SK-N-SH (cell line): ENCODE measurements at regions not wholly inside any gene's neighbourhood (a gene's known extent, or its start where the extent isn't known, plus 50 kb on each side); places are given as distances from the start of the nearest gene placed in this dataset.

Source experiments
- CTCF ChIA-PET: fragments of 300-600, 350-600 bp; formaldehyde crosslinking; extraction: SDS; loops from one replicate; lab custom pipeline; 2021; lab: Yijun Ruan, JAX
- POLR2A ChIA-PET: fragments of 350-600 bp; sonication (Branson Sonifier 250); formaldehyde crosslinking; extraction: SDS; loops from one replicate; lab custom pipeline; 2020; ENCODE audit warnings: antibody characterized with exemption, inconsistent platforms; lab: Yijun Ruan, JAX
- DNase-seq: peaks from one replicate; pipeline ENCODE4 v3.0.0; 2012
- H2AFZ ChIP-seq: fragments of 200-600 bp; sonication (generic); 2 replicates; pipeline ENCODE4 v1.8.1; 2016; ENCODE audit warnings: antibody characterized with exemption, mild to moderate bottlenecking, low read depth
- H3F3A ChIP-seq: fragments of 200-600 bp; sonication (generic); replicated peaks from 2 replicates; pipeline ENCODE3; 2016; ENCODE audit warnings: antibody characterized with exemption, mild to moderate bottlenecking; ENCODE audit not compliant: insufficient read depth
- H3K27ac ChIP-seq, 2 experiments: fragments of 200-500 bp in 1 of 2; fragments of 200-600 bp in 1 of 2; sonication (Bioruptor generic) in 1 of 2; sonication (generic), shearing (Covaris generic) in 1 of 2; 2 replicates each; pipeline versions ENCODE4 v1.5.1 to v1.6.1; 2014 to 2016; ENCODE audit warnings: low read depth in 2 of 2, inconsistent platforms in 1 of 2, low read length in 1 of 2, mild to moderate bottlenecking in 1 of 2, mixed read lengths in 1 of 2
- H3K27me3 ChIP-seq: fragments of 200-600 bp; sonication (generic), shearing (Covaris generic); 2 replicates; pipeline ENCODE4 v1.6.1; 2016; ENCODE audit warnings: mixed run types; ENCODE audit not compliant: insufficient read depth
- H3K36me3 ChIP-seq, 2 experiments: fragments of 200-500 bp in 1 of 2; fragments of 200-600 bp in 1 of 2; sonication (Bioruptor generic) in 1 of 2; sonication (generic) in 1 of 2; replicated peaks in 1 of 2; 2 replicates each; pipeline versions ENCODE3 to v1.5.1; 2014 to 2016; ENCODE audit warnings: low read length in 1 of 2, mild to moderate bottlenecking in 1 of 2; ENCODE audit not compliant: insufficient read depth in 2 of 2, control insufficient read depth in 1 of 2
- H3K4me1 ChIP-seq, 2 experiments: fragments of 200-500 bp in 1 of 2; fragments of 200-600 bp in 1 of 2; sonication (Bioruptor generic) in 1 of 2; sonication (generic), shearing (Covaris generic) in 1 of 2; 2 replicates each; pipeline versions ENCODE4 v1.5.1 to v1.6.1; 2014 to 2016; ENCODE audit warnings: low read depth in 1 of 2, low read length in 1 of 2, mixed run types in 1 of 2; ENCODE audit not compliant: insufficient read depth in 2 of 2, control insufficient read depth in 1 of 2
- H3K4me2 ChIP-seq: fragments of 200-600 bp; sonication (generic), shearing (Covaris generic); 2 replicates; pipeline ENCODE4 v1.6.1; 2017; ENCODE audit warnings: mixed run types
- H3K4me3 ChIP-seq, 2 experiments: fragments of 200-500 bp in 1 of 2; fragments of 200-600 bp in 1 of 2; sonication (Bioruptor generic) in 1 of 2; sonication (generic), shearing (Covaris generic) in 1 of 2; 2 replicates each; pipeline versions ENCODE4 v1.5.1 to v1.8.1; 2014 to 2016; ENCODE audit warnings: low read depth in 2 of 2, inconsistent platforms in 1 of 2, low read length in 1 of 2, mild to moderate bottlenecking in 1 of 2, mixed read lengths in 1 of 2, moderate library complexity in 1 of 2
- H3K79me2 ChIP-seq: fragments of 200-600 bp; sonication (generic); 2 replicates; pipeline ENCODE4 v1.8.1; 2017; ENCODE audit warnings: mild to moderate bottlenecking; ENCODE audit not compliant: insufficient read depth
- H3K9ac ChIP-seq: fragments of 200-600 bp; sonication (generic); 2 replicates; pipeline ENCODE4 v1.6.1; 2017; ENCODE audit warnings: mixed run types
- H3K9me2 ChIP-seq: fragments of 200-600 bp; sonication (generic); 2 replicates; pipeline ENCODE4 v1.6.1; 2017; ENCODE audit warnings: mixed run types
- H3K9me3 ChIP-seq: fragments of 200-600 bp; sonication (generic); 2 replicates; pipeline ENCODE4 v1.6.1; 2017; ENCODE audit warnings: mixed run types, mild to moderate bottlenecking, moderate library complexity
- H4K20me1 ChIP-seq: fragments of 200-600 bp; sonication (generic); 2 replicates; pipeline ENCODE4 v1.6.1; 2017; ENCODE audit warnings: mild to moderate bottlenecking, mixed run types; ENCODE audit not compliant: insufficient read depth
- CHD2 ChIP-seq: fragments of 150-350 bp; IDR thresholded peaks from 2 replicates; pipeline ENCODE4 v1.6.1; 2018; ENCODE audit warnings: low read length; ENCODE audit not compliant: partially characterized antibody
- CTCF ChIP-seq: fragments of 200-600 bp; sonication (generic); IDR thresholded peaks from 2 replicates; pipeline ENCODE4 v1.6.1; 2017; ENCODE audit warnings: antibody characterized with exemption, mild to moderate bottlenecking, moderate library complexity
- EP300 ChIP-seq, 2 experiments: IDR thresholded peaks; 2 replicates each; pipeline versions ENCODE4 v1.4.0 to v1.6.1; 2012; ENCODE audit warnings: borderline replicate concordance in 1 of 2, low read depth in 1 of 2, low read length in 1 of 2
- EZH2phosphoT487 ChIP-seq: fragments of 200-600 bp; sonication (generic); IDR thresholded peaks from 2 replicates; pipeline ENCODE4 v1.6.1; 2017; ENCODE audit warnings: low read depth, mixed run types, mild to moderate bottlenecking, antibody characterized with exemption, moderate library complexity, borderline replicate concordance
- FOSL2 ChIP-seq: IDR thresholded peaks from 2 replicates; pipeline ENCODE4 v1.4.0; 2012; ENCODE audit warnings: low read depth, mild to moderate bottlenecking, moderate library complexity, borderline replicate concordance
- FOXM1 ChIP-seq: IDR thresholded peaks from 2 replicates; pipeline ENCODE4 v1.4.0; 2012; ENCODE audit warnings: low read depth, mild to moderate bottlenecking
- GABPA ChIP-seq: IDR thresholded peaks from 2 replicates; pipeline ENCODE4 v1.4.0; 2012; ENCODE audit warnings: low read depth, mild to moderate bottlenecking
- IRF3 ChIP-seq: fragments of 150-350 bp; IDR thresholded peaks from 2 replicates; pipeline ENCODE4 v1.6.1; 2016; ENCODE audit warnings: mild to moderate bottlenecking, low read depth, low read length
- JUND ChIP-seq: IDR thresholded peaks from 2 replicates; pipeline ENCODE4 v1.4.0; 2012
- MAX ChIP-seq: IDR thresholded peaks from 2 replicates; pipeline ENCODE4 v1.4.0; 2012; ENCODE audit warnings: low read depth
- MEF2A ChIP-seq: IDR thresholded peaks from 2 replicates; pipeline ENCODE4 v1.4.0; 2012; ENCODE audit warnings: low read depth, borderline replicate concordance
- NFIC ChIP-seq: IDR thresholded peaks from 2 replicates; pipeline ENCODE4 v1.4.0; 2012; ENCODE audit warnings: borderline replicate concordance
- POLR2AphosphoS5 ChIP-seq: IDR thresholded peaks from 2 replicates; pipeline ENCODE4 v1.6.1; 2012; ENCODE audit warnings: low read depth, low read length
- RAD21 ChIP-seq: IDR thresholded peaks from 2 replicates; pipeline ENCODE4 v1.6.1; 2012; ENCODE audit warnings: mild to moderate bottlenecking, low read length
- RCOR1 ChIP-seq: fragments of 150-350 bp; IDR thresholded peaks from 2 replicates; pipeline ENCODE4 v1.6.1; 2017; ENCODE audit warnings: antibody characterized with exemption, low read length
- SIN3A ChIP-seq: IDR thresholded peaks from 2 replicates; pipeline ENCODE4 v1.6.1; 2012; ENCODE audit warnings: low read depth, mild to moderate bottlenecking, low read length, moderate library complexity, borderline replicate concordance
- SMC3 ChIP-seq: IDR thresholded peaks from 2 replicates; pipeline ENCODE4 v1.6.1; 2012; ENCODE audit warnings: low read depth, low read length, improper control_type of control experiment
- TCF12 ChIP-seq: IDR thresholded peaks from 2 replicates; pipeline ENCODE4 v1.4.0; 2012
- USF1 ChIP-seq: IDR thresholded peaks from 2 replicates; pipeline ENCODE4 v1.4.0; 2012; ENCODE audit warnings: low read depth, borderline replicate concordance
- USF2 ChIP-seq: fragments of 150-350 bp; IDR thresholded peaks from 2 replicates; pipeline ENCODE4 v1.6.1; 2017; ENCODE audit warnings: antibody characterized with exemption, low read length, low read depth, borderline replicate concordance
- WGBS: methylation state at CpG from one replicate; pipeline ENCODE4 v1.1.6; 2017; ENCODE audit warnings: low lambda C conversion rate; 5-methylcytosine and 5-hydroxymethylcytosine counted together

- no peak for TF ChIP-seq POLR2AphosphoS5
- TF ChIP-seq EZH2phosphoT487: no peak
- no peak for TF ChIP-seq FOSL2
- TF ChIP-seq RCOR1: no peak
- no peak for TF ChIP-seq GABPA
- TF ChIP-seq TCF12: no peak
- no peak for TF ChIP-seq SIN3A
- no peak for TF ChIP-seq EP300 (IDR thresholded peaks at IDR 0.05; ENCODE audit: borderline replicate concordance in 1 of 2, low read depth in 1 of 2, low read length in 1 of 2)
- TF ChIP-seq MAX: no peak
- no peak for TF ChIP-seq FOXM1
- TF ChIP-seq USF1: no peak
- TF ChIP-seq IRF3: no peak
- TF ChIP-seq MEF2A: no peak
- no peak for TF ChIP-seq CTCF
- TF ChIP-seq NFIC: no peak
- TF ChIP-seq, all 33 proteins: peak for 0
- Histone ChIP-seq H3K9me2 (no peaks in the 10 kb centered on the region), H3K9me3 (peaks cover 7% of the 10 kb centered on the region), H3K27me3 (no peaks in the 10 kb centered on the region), H3K4me2 (no peak overlapping the region), H3K4me1 (no peaks in the 10 kb centered on the region), H3K27ac (no peak overlapping the region), H2AFZ (no peak overlapping the region), H3K9ac (no peak overlapping the region), H3K79me2 (no peaks in the 10 kb centered on the region), H3K4me3 (no peak overlapping the region), H3F3A (no peaks in the 10 kb centered on the region), H3K36me3 (no peaks in the 10 kb centered on the region), H4K20me1 (no peaks in the 10 kb centered on the region)
- ChIA-PET POLR2A (no interaction called here), CTCF (no interaction called here)
- no peak for DNase-seq
- WGBS: 14% methylated on average over 3 of the region's 3 CpGs
These were observed 290.0 kb upstream of the PTCHD4 start for GRCh38 chr6:48401016-48401415.

- Histone ChIP-seq H4K20me1 (no peaks in the 10 kb centered on the region), H3K36me3 (no peaks in the 10 kb centered on the region), H2AFZ (no peak overlapping the region), H3K79me2 (no peaks in the 10 kb centered on the region), H3K27ac (no peak overlapping the region), H3K9ac (no peak overlapping the region), H3K4me3 (no peak overlapping the region), H3K9me3 (no peaks in the 10 kb centered on the region), H3K4me1 (no peaks in the 10 kb centered on the region), H3K4me2 (no peak overlapping the region), H3F3A (no peaks in the 10 kb centered on the region), H3K27me3 (no peaks in the 10 kb centered on the region), H3K9me2 (no peaks in the 10 kb centered on the region)
- CTCF ChIA-PET: no interaction called here
- no peak for DNase-seq
- TF ChIP-seq RAD21 (no peak), RCOR1 (no peak), CHD2 (no peak), JUND (no peak), MAX (no peak), EP300 (IDR thresholded peaks at IDR 0.05; ENCODE audit: borderline replicate concordance in 1 of 2, low read depth in 1 of 2, low read length in 1 of 2) (no peak), SMC3 (no peak), USF2 (no peak)
- POLR2A ChIA-PET: no interaction called here
These were observed 286.9 kb upstream of the PTCHD4 start for GRCh38 chr6:48397887-48398286.
